Spleen (tissue), 7 donors: ENCODE measurements at regions not wholly inside any gene's neighbourhood (a gene's known extent, or its start where the extent isn't known, plus 50 kb on each side); places are given as distances from the start of the nearest gene placed in this dataset.

Experiments used
- POLR2AphosphoS5 ChIP-seq, 3 donors: sonication (generic); formaldehyde crosslinking; IDR thresholded peaks; one replicate each; pipeline ENCODE4 v1.5.1; 2017; ENCODE audit warnings: antibody characterized with exemption in 3 of 3
- TF ChIP-seq, protein P1 (sequence below), 11 experiments: fragments of 200-600 bp in 7 of 11; fragments of 450-650 bp in 4 of 11; sonication (generic) in 4 of 11; IDR thresholded peaks in 8 of 11; conservative IDR thresholded peaks in 3 of 11; 1 replicate in 7 of 11; 2 replicates in 4 of 11; pipeline versions ENCODE4 v1.4.0 to v1.8.0; 2016 to 2021; ENCODE audit warnings: antibody characterized with exemption in 11 of 11, inconsistent platforms in 4 of 11, mild to moderate bottlenecking in 1 of 11
- donor health status: DM: no; HTN: no; CAD: no; lungs with moderate emphysema.
- donor health status: DM: no; HTN: no; CAD: no.
- donor health status: DM: no; HTN: no; CAD: no.

DNA sequence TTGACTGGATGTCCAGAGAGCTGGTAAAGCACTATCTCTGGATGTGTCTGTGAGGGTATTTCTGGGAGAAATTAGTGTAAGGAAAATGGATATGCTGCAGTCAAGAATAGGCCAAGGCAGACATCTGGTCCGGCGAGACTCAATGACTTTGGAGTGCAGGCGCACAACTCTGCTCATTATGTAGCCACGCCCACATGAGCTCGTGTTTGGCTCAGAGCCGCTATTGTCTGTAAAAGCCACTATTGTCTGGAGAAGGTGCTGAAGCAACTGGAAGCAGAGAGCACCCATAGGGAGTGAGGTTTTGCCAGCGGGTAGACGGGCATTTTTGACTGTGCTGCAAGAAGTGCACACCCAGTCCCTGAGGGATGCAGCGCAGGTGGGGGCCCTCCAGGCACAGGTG, 305.0 kb upstream of the POU3F2 start:
- TF ChIP-seq, protein P1, sequence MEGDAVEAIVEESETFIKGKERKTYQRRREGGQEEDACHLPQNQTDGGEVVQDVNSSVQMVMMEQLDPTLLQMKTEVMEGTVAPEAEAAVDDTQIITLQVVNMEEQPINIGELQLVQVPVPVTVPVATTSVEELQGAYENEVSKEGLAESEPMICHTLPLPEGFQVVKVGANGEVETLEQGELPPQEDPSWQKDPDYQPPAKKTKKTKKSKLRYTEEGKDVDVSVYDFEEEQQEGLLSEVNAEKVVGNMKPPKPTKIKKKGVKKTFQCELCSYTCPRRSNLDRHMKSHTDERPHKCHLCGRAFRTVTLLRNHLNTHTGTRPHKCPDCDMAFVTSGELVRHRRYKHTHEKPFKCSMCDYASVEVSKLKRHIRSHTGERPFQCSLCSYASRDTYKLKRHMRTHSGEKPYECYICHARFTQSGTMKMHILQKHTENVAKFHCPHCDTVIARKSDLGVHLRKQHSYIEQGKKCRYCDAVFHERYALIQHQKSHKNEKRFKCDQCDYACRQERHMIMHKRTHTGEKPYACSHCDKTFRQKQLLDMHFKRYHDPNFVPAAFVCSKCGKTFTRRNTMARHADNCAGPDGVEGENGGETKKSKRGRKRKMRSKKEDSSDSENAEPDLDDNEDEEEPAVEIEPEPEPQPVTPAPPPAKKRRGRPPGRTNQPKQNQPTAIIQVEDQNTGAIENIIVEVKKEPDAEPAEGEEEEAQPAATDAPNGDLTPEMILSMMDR (IDR thresholded peaks at IDR 0.05 in 8 of 11, conservative IDR thresholded peaks at IDR 0.05 in 3 of 11), result no peak
- no peak for TF ChIP-seq POLR2AphosphoS5 (IDR thresholded peaks at IDR 0.05)
